ENCODE measurements at regions not wholly inside any gene's neighbourhood (a gene's known extent, or its start where the extent isn't known, plus 50 kb on each side); places are given as distances from the start of the nearest gene placed in this dataset.

GRCh38 chr1:99587008-99587407 lies 58.9 kb upstream of the PALMD start:
- no peak for DNase-seq

- no peak for DNase-seq
Measured at GRCh38 chr1:99589186-99589636, 56.7 kb upstream of the PALMD start.

- DNase-seq, result no peak
Measured at GRCh38 chr1:99590578-99591209, 55.2 kb upstream of the PALMD start.

DNA sequence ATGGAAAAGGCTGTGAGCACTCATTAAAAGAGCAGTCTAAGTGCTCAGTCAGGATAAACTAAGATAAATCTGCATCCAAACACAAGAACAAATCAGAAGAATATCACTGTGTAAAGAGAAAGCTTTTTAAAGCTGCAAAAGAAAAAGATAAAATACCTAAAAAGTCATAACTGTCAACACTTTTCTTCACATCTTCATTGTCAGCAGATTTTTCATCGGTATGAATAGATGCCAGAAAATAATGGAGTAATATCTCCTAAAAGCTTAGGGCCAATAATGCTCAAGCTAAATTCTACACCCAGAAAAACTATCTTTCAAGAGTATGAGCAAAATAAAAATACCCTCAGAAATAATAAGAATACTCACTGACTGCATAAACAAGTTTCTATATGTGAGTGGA lies 54.0 kb upstream of the PALMD start:
- no peak for DNase-seq

DNA sequence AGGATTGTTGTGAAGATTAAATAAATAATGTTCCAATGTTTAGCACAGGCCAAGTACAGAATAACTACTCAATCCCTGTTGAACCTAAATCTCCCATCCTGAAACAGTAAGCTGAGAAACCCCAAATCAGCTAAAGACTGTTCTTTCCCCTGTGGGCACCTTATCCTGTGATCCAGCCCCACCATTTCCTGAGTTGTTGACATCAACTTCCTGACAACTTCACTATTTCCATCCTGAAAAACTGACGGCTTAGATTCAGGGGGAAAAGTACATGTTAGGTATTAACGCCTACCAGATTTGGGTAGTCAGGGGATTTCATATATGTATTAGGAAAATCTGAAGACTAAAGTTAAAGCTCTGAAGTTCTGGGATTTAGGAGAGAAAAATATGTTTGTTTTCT lies 51.7 kb upstream of the PALMD start:
- DNase-seq, result no peak

DNA sequence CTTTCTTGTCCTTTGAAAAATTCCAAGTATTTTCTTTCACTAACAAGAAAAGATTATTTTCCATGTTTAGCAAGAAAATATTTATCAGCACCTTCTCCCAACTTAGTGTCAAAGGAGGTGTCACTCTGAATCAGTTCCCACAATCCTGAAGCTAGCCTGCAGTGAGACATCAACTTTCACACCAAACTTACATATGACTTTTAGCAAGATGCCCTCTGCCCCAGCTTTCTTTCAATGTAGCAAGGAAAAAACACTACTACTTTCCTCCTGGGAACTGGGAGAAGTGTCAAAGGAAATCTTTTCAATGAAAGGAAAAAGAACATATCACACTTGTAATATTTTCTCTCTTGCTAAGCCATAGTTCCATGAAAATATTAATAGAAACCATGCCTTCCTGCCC lies 50.9 kb upstream of the PALMD start:
- DNase-seq, result no peak

- no peak for DNase-seq
Measured at GRCh38 chr1:99595441-99595840, 50.5 kb upstream of the PALMD start.
